ENCODE measurements at regions not wholly inside any gene's neighbourhood (a gene's known extent, or its start where the extent isn't known, plus 50 kb on each side); places are given as distances from the start of the nearest gene placed in this dataset.
A peak's percentile ranks its signal among the peaks of the same experiment; 100 is the strongest.

- 80% methylated on average over 1 of the region's 1 CpG; no CpG with 5 or more reads in 1 of the 2 experiments for WGBS, 2 experiments (ENCODE audit: insufficient coverage in 2 of 2)
These were observed 58.4 kb downstream of the HMHB1 start for GRCh38 chr5:143870362-143870761.

GRCh38 chr5:143870871-143871632, 59.1 kb downstream of the HMHB1 start:
- Histone ChIP-seq H3K9me3 (ENCODE audit: control insufficient read depth, low read length) (no peaks in the 10 kb centered on the region), H3K4me1 (ENCODE audit: control insufficient read depth, insufficient read depth, low read length, poor library complexity, severe bottlenecking) (peaks cover 13% of the 10 kb centered on the region), H3K36me3 (ENCODE audit: control insufficient read depth, insufficient read depth, low read length) (no peaks in the 10 kb centered on the region), H3K27ac (ENCODE audit: low read depth, low read length, severe bottlenecking) (peak overlapping the region; percentile 62), H3K4me3 (ENCODE audit: extremely low read depth, insufficient read depth, low read length, poor library complexity, severe bottlenecking) (no peak overlapping the region)
- 78 to 79% methylated on average over 4 of the region's 5 CpGs for WGBS, 2 experiments (ENCODE audit: insufficient coverage in 2 of 2)

More at GRCh38 chr5:143870362-143870761, 58.4 kb downstream of the HMHB1 start:
- no peak overlapping the region for H3K4me3 ChIP-seq (ENCODE audit: extremely low read depth, insufficient read depth, low read length, poor library complexity, severe bottlenecking)
- no peaks in the 10 kb centered on the region for H3K36me3 ChIP-seq (ENCODE audit: control insufficient read depth, insufficient read depth, low read length)
- peaks cover 13% of the 10 kb centered on the region for H3K4me1 ChIP-seq (ENCODE audit: control insufficient read depth, insufficient read depth, low read length, poor library complexity, severe bottlenecking)
- H3K27ac ChIP-seq (ENCODE audit: low read depth, low read length, severe bottlenecking): no peak overlapping the region
- no peaks in the 10 kb centered on the region for H3K9me3 ChIP-seq (ENCODE audit: control insufficient read depth, low read length)

DNA sequence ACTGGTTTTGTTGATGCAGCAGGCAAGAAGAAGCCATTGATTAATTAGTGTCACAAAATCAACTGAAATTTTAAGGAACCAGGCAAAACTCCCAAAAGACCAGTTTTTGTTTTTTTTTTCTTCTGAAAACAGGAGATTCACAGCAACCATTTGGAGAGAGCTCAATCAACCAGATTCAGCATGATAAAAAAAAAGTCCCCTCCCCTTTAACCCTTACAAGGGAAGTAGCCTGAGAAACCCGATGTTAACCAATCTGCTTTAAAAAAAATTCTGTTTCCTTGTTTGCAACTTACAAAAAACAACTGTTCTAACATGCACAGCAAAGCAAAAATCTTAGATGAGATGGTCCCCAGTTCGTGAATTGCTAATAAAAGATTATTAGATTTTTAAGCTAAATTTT, 59.7 kb downstream of the HMHB1 start:
- H3K27ac ChIP-seq (ENCODE audit: low read depth, low read length, severe bottlenecking): peak overlapping the region; percentile 62

GRCh38 chr5:143874312-143874711, 62.4 kb downstream of the HMHB1 start:
- Histone ChIP-seq H3K4me1 (ENCODE audit: control insufficient read depth, insufficient read depth, low read length, poor library complexity, severe bottlenecking) (peaks cover 13% of the 10 kb centered on the region), H3K27ac (ENCODE audit: low read depth, low read length, severe bottlenecking) (no peak overlapping the region), H3K4me3 (ENCODE audit: extremely low read depth, insufficient read depth, low read length, poor library complexity, severe bottlenecking) (no peak overlapping the region), H3K9me3 (ENCODE audit: control insufficient read depth, low read length) (no peaks in the 10 kb centered on the region), H3K36me3 (ENCODE audit: control insufficient read depth, insufficient read depth, low read length) (no peaks in the 10 kb centered on the region)
- 67 to 84% methylated on average over 2 to 3 of the region's 4 CpGs for WGBS, 2 experiments (ENCODE audit: insufficient coverage in 2 of 2)

More for the DNA sequence above, 59.7 kb downstream of the HMHB1 start:
- Histone ChIP-seq H3K9me3 (ENCODE audit: control insufficient read depth, low read length) (no peaks in the 10 kb centered on the region), H3K4me3 (ENCODE audit: extremely low read depth, insufficient read depth, low read length, poor library complexity, severe bottlenecking) (no peak overlapping the region), H3K4me1 (ENCODE audit: control insufficient read depth, insufficient read depth, low read length, poor library complexity, severe bottlenecking) (peaks cover 13% of the 10 kb centered on the region), H3K36me3 (ENCODE audit: control insufficient read depth, insufficient read depth, low read length) (no peaks in the 10 kb centered on the region)
- no CpG with 5 or more reads among the region's 2 CpGs for WGBS, 2 experiments (ENCODE audit: insufficient coverage in 2 of 2)

DNA sequence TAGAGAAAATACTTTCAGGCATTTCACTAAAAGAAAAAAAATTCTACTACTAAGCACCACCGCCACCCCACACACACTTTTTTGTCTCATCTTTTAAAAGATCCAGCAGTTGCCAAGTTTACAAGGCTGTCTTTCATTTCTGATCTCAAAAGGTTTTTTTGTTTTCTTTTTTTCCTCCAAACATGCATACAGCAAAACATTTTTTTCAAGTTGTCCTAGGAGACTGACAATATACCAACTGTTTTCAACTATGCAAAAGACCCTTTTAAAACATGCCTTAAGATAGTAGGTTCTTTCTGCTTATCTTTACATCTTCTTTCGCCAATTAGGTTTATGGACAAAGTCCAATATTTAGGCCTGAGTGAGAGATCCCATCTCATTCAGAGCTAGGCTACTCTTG, 65.2 kb downstream of the HMHB1 start:
- no peak overlapping the region for H3K4me3 ChIP-seq (ENCODE audit: extremely low read depth, insufficient read depth, low read length, poor library complexity, severe bottlenecking)
- WGBS, 2 experiments (ENCODE audit: insufficient coverage in 2 of 2): 90 to 91% methylated on average over 1 of the region's 2 CpGs
- no peaks in the 10 kb centered on the region for H3K9me3 ChIP-seq (ENCODE audit: control insufficient read depth, low read length)
- H3K36me3 ChIP-seq (ENCODE audit: control insufficient read depth, insufficient read depth, low read length): no peaks in the 10 kb centered on the region
- H3K4me1 ChIP-seq (ENCODE audit: control insufficient read depth, insufficient read depth, low read length, poor library complexity, severe bottlenecking): peaks cover 2% of the 10 kb centered on the region
- no peak overlapping the region for H3K27ac ChIP-seq (ENCODE audit: low read depth, low read length, severe bottlenecking)

GRCh38 chr5:143878430-143878829, 66.5 kb downstream of the HMHB1 start:
- no peaks in the 10 kb centered on the region for H3K4me1 ChIP-seq (ENCODE audit: control insufficient read depth, insufficient read depth, low read length, poor library complexity, severe bottlenecking)
- 84 to 100% methylated on average over 3 of the region's 5 CpGs for WGBS, 2 experiments (ENCODE audit: insufficient coverage in 2 of 2)
- H3K36me3 ChIP-seq (ENCODE audit: control insufficient read depth, insufficient read depth, low read length): no peaks in the 10 kb centered on the region
- no peaks in the 10 kb centered on the region for H3K9me3 ChIP-seq (ENCODE audit: control insufficient read depth, low read length)
- H3K27ac ChIP-seq (ENCODE audit: low read depth, low read length, severe bottlenecking): no peak overlapping the region
- no peak overlapping the region for H3K4me3 ChIP-seq (ENCODE audit: extremely low read depth, insufficient read depth, low read length, poor library complexity, severe bottlenecking)

DNA sequence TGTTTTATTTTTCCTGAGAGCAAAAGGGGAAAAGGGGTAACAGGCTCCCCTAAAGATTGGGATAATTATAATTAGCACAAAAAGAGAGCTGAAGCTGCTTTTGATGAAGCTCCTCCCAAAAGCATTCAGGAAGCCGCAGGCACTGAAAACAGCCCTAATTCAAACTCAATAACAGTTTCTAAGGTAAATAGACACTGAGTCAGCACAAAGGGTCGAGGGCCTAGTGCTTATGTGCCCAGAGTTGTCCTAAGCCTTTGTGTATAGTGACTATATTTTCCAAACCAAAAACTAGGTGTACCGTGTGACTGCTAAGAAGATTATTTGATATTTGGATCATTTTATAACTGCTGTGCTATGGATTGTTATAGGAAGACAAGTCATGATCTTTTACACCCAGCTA, 67.7 kb downstream of the HMHB1 start:
- Histone ChIP-seq H3K9me3 (ENCODE audit: control insufficient read depth, low read length) (no peaks in the 10 kb centered on the region), H3K4me3 (ENCODE audit: extremely low read depth, insufficient read depth, low read length, poor library complexity, severe bottlenecking) (no peak overlapping the region), H3K36me3 (ENCODE audit: control insufficient read depth, insufficient read depth, low read length) (no peaks in the 10 kb centered on the region), H3K27ac (ENCODE audit: low read depth, low read length, severe bottlenecking) (no peak overlapping the region), H3K4me1 (ENCODE audit: control insufficient read depth, insufficient read depth, low read length, poor library complexity, severe bottlenecking) (no peaks in the 10 kb centered on the region)
- WGBS, 2 experiments (ENCODE audit: insufficient coverage in 2 of 2): 86% methylated on average over 1 of the region's 3 CpGs; no CpG with 5 or more reads in 1 of the 2 experiments

- WGBS, 2 experiments (ENCODE audit: insufficient coverage in 2 of 2): 72 to 85% methylated on average over 5 of the region's 6 CpGs
- H3K27ac ChIP-seq (ENCODE audit: low read depth, low read length, severe bottlenecking): no peak overlapping the region
- no peaks in the 10 kb centered on the region for H3K9me3 ChIP-seq (ENCODE audit: control insufficient read depth, low read length)
These were observed 68.2 kb downstream of the HMHB1 start for GRCh38 chr5:143880178-143880577.

DNA sequence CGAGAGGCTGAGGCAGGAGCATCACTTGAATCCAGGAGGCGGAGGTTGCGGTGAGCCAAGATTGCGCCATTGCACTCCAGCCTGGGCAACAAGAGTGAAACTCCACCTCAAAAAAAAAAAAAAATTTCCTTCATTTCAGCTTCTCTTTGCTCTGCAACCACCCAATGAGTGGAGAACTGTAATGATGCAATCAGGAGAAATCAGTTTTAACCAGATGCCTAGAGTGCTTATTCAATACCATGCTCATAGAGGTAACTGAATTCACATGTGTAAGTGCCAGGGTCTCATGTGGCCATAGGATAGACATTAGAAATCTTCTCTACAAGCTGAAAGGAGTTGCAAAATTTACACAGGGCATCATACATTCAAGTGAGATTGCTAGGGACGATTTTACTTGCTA, 70.6 kb downstream of the HMHB1 start:
- Histone ChIP-seq H3K36me3 (ENCODE audit: control insufficient read depth, insufficient read depth, low read length) (no peaks in the 10 kb centered on the region), H3K9me3 (ENCODE audit: control insufficient read depth, low read length) (no peaks in the 10 kb centered on the region), H3K4me1 (ENCODE audit: control insufficient read depth, insufficient read depth, low read length, poor library complexity, severe bottlenecking) (peaks cover under 1% of the 10 kb centered on the region), H3K27ac (ENCODE audit: low read depth, low read length, severe bottlenecking) (no peak overlapping the region), H3K4me3 (ENCODE audit: extremely low read depth, insufficient read depth, low read length, poor library complexity, severe bottlenecking) (no peak overlapping the region)
- WGBS, 2 experiments (ENCODE audit: insufficient coverage in 2 of 2): 90 to 97% methylated on average over 3 to 4 of the region's 5 CpGs

More at GRCh38 chr5:143880178-143880577, 68.2 kb downstream of the HMHB1 start:
- Histone ChIP-seq H3K36me3 (ENCODE audit: control insufficient read depth, insufficient read depth, low read length) (no peaks in the 10 kb centered on the region), H3K4me3 (ENCODE audit: extremely low read depth, insufficient read depth, low read length, poor library complexity, severe bottlenecking) (no peak overlapping the region), H3K4me1 (ENCODE audit: control insufficient read depth, insufficient read depth, low read length, poor library complexity, severe bottlenecking) (no peaks in the 10 kb centered on the region)

DNA sequence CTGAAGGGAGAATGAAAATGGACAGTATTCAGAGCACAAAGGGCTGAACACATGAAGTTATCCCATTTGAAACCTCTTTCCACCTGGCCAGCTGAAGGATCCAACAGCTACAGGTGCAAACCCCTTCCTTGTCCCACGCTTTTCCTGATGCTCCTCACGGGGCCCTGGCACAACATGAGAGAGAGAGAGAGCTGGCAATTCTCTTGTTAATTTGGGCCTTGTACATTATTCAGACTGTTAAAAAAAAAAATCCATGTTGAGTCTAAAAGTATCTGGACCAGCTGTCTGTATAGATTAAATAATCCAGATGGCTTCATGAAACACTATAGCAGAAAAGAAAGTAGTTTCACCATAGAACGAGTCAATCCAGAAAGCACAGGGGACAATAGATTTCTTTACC, 74.1 kb downstream of the HMHB1 start:
- no peaks in the 10 kb centered on the region for H3K36me3 ChIP-seq (ENCODE audit: control insufficient read depth, insufficient read depth, low read length)
- H3K9me3 ChIP-seq (ENCODE audit: control insufficient read depth, low read length): no peaks in the 10 kb centered on the region
- H3K4me3 ChIP-seq (ENCODE audit: extremely low read depth, insufficient read depth, low read length, poor library complexity, severe bottlenecking): no peak overlapping the region
- H3K27ac ChIP-seq (ENCODE audit: low read depth, low read length, severe bottlenecking): no peak overlapping the region
- WGBS, 2 experiments (ENCODE audit: insufficient coverage in 2 of 2): 100% methylated on average over 1 of the region's 3 CpGs
- peaks cover 13% of the 10 kb centered on the region for H3K4me1 ChIP-seq (ENCODE audit: control insufficient read depth, insufficient read depth, low read length, poor library complexity, severe bottlenecking)

Data from mesodermal cell (in vitro differentiated cells).